ENCODE measurements at regions not wholly inside any gene's neighbourhood (a gene's known extent, or its start where the extent isn't known, plus 50 kb on each side); places are given as distances from the start of the nearest gene placed in this dataset.

DNA sequence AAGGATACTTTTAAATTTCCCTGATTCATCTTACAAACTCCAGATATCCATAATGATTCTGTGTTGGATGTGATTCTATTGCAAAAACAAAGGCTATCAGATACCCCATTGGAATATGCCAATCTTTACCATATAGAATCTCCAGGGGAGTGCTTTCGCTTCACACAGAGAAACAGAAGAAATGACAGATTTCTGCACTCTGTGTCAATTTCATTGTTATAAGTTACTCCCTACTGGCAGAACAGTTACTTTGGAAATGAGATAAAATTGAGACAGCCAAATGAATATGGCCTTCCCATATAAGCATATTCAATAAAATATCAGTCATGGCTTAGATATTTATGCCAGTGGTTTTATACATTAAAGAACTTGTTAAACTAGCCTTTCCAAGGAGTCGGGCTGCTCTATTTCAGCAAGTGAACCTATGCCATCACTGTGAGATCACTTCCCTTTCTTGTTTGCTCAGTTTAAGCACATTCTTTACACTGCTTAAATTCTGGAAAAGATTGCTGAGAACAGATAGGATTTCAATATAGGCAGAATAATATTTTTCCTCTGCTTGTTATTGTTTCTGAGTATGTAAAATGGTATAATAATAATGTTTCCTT, 127.5 kb upstream of the ANXA10 start:
- H3K36me3 ChIP-seq (ENCODE audit: control insufficient read depth, insufficient read depth, low read length), result no peaks in the 10 kb centered on the region
- TF ChIP-seq, protein P1, sequence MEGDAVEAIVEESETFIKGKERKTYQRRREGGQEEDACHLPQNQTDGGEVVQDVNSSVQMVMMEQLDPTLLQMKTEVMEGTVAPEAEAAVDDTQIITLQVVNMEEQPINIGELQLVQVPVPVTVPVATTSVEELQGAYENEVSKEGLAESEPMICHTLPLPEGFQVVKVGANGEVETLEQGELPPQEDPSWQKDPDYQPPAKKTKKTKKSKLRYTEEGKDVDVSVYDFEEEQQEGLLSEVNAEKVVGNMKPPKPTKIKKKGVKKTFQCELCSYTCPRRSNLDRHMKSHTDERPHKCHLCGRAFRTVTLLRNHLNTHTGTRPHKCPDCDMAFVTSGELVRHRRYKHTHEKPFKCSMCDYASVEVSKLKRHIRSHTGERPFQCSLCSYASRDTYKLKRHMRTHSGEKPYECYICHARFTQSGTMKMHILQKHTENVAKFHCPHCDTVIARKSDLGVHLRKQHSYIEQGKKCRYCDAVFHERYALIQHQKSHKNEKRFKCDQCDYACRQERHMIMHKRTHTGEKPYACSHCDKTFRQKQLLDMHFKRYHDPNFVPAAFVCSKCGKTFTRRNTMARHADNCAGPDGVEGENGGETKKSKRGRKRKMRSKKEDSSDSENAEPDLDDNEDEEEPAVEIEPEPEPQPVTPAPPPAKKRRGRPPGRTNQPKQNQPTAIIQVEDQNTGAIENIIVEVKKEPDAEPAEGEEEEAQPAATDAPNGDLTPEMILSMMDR (IDR thresholded peaks at IDR 0.05; ENCODE audit: insufficient read depth, low read length, severe bottlenecking), result no peak
- no peaks in the 10 kb centered on the region for H3K27me3 ChIP-seq (ENCODE audit: control insufficient read depth, insufficient read depth, low read length)
- H3K4me3 ChIP-seq (ENCODE audit: low read depth, low read length), result no peak overlapping the region
- FAIRE-seq (no peak), DNase-seq (ENCODE audit: low read depth) (peak; percentile 71)

DNA sequence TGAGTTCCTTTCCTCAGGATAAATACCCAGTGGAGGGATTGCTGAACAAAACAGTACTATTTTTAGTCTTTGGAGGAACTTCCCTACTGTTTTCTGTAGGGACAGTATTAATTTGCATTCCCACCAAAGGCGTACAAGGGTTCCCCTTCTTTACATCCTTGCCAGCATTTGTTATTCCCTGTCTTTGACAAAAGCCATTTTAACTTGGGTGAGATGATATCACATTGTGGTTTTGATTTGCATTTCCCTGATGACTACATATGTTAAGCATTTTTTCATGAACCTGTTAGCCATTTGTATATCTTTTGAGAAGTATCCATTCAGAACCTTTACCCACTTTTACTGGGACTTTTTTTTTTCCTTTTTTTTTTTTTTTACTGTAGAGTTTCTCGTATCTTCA, 126.2 kb upstream of the ANXA10 start:
- no peaks in the 10 kb centered on the region for H3K27me3 ChIP-seq (ENCODE audit: control insufficient read depth, insufficient read depth, low read length)
- FAIRE-seq (no peak), DNase-seq (ENCODE audit: low read depth) (peak; percentile 75)
- TF ChIP-seq, protein P1 (IDR thresholded peaks at IDR 0.05; ENCODE audit: insufficient read depth, low read length, severe bottlenecking), result no peak
- H3K36me3 ChIP-seq (ENCODE audit: control insufficient read depth, insufficient read depth, low read length), result no peaks in the 10 kb centered on the region
- no peak overlapping the region for H3K4me3 ChIP-seq (ENCODE audit: low read depth, low read length)

DNA sequence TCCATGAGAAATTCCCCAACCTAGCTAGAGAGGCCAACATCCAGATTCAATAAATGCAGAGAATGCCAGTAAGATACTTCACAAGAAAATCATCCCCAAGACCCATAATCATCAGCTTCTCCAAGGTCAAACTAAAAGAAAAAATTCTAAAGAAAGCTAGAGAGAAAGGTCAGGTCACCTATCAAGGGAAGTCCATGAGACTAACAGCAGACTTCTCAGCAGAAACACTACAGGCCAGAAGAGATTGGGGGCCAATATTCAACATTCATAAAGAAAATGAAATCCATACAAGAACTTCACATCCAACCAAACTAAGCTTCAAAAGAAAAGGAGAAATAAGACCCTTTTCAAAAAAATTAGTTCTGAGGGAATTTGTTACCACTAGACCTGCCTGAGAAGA, 118.8 kb upstream of the ANXA10 start:
- no peak for FAIRE-seq
- Histone ChIP-seq H3K27me3 (ENCODE audit: control insufficient read depth, insufficient read depth, low read length) (no peaks in the 10 kb centered on the region), H3K36me3 (ENCODE audit: control insufficient read depth, insufficient read depth, low read length) (no peaks in the 10 kb centered on the region), H3K4me3 (ENCODE audit: low read depth, low read length) (no peak overlapping the region)
- no peak for DNase-seq (ENCODE audit: low read depth)
- TF ChIP-seq, protein P1 (IDR thresholded peaks at IDR 0.05; ENCODE audit: insufficient read depth, low read length, severe bottlenecking), result no peak

DNA sequence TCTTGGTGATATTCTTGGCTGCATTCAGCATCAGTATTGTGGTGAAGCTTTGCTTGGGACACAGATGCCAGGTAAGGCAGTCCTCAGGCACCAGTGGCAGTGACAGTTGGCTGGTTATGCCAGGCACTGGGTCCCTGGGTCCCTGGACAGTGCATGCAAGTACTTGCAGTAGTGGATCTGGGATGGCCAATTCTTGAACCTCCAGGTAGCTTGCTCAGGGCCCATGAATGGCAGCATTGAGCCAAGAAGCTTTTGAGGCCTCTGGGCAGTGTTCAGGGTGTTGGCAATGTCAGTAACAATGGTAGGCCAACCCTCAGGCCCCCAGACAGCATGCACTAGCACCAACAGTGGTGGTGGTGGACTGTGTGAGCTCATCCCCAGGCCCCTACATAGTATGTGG, 106.8 kb upstream of the ANXA10 start:
- H3K27me3 ChIP-seq (ENCODE audit: control insufficient read depth, insufficient read depth, low read length), result no peaks in the 10 kb centered on the region
- no peak overlapping the region for H3K4me3 ChIP-seq (ENCODE audit: low read depth, low read length)
- TF ChIP-seq, protein P1 (IDR thresholded peaks at IDR 0.05; ENCODE audit: insufficient read depth, low read length, severe bottlenecking), result no peak
- no peaks in the 10 kb centered on the region for H3K36me3 ChIP-seq (ENCODE audit: control insufficient read depth, insufficient read depth, low read length)
- FAIRE-seq, result no peak
- no peak for DNase-seq (ENCODE audit: low read depth)

DNA sequence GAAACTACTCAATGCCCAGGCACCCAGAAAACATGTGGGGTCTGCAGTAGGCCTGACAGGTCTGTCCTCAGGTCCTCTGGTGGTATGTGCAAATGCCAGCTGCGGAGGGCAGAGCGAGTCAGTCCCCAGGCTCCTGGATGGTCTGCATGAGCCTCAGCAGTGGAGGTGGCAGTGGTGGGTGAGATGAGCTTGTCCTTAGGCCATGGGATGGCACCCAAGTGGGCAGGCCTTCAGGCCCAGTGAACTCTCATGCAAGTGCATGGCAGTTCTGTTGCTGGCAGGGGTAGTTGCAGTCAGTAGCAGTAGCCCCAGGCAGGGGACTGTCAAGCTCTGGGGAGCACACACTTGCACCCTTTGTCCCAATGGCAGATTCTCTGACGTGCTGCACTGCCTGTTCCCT, 106.3 kb upstream of the ANXA10 start:
- no peaks in the 10 kb centered on the region for H3K36me3 ChIP-seq (ENCODE audit: control insufficient read depth, insufficient read depth, low read length)
- H3K27me3 ChIP-seq (ENCODE audit: control insufficient read depth, insufficient read depth, low read length), result no peaks in the 10 kb centered on the region
- TF ChIP-seq, protein P1 (IDR thresholded peaks at IDR 0.05; ENCODE audit: insufficient read depth, low read length, severe bottlenecking), result no peak
- DNase-seq (ENCODE audit: low read depth) (no peak), FAIRE-seq (peak; percentile 7)
- no peak overlapping the region for H3K4me3 ChIP-seq (ENCODE audit: low read depth, low read length)

DNA sequence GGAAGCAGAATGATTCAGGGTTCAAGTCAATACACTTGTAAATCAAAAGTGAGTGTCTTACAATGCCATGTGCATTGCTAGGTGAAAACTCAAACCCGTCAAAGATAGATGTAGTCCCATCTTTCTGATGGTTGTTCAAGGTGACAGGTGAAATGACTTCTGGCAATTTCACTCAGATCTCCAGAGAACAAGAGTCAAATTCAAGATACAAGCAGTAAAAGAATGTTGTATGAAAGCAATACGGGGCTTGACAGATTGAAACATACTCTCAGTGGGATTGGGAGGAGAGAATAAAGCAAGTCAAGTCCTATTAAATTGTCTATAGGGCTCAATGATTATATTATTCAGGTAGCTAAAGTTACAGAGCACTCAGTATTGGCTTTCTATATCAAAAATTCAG, 105.1 kb upstream of the ANXA10 start:
- TF ChIP-seq, protein P1 (IDR thresholded peaks at IDR 0.05; ENCODE audit: insufficient read depth, low read length, severe bottlenecking), result no peak
- no peaks in the 10 kb centered on the region for H3K27me3 ChIP-seq (ENCODE audit: control insufficient read depth, insufficient read depth, low read length)
- no peaks in the 10 kb centered on the region for H3K36me3 ChIP-seq (ENCODE audit: control insufficient read depth, insufficient read depth, low read length)
- FAIRE-seq (no peak), DNase-seq (ENCODE audit: low read depth) (no peak)
- no peak overlapping the region for H3K4me3 ChIP-seq (ENCODE audit: low read depth, low read length)
